D341Med (cell line): ENCODE measurements at regions not wholly inside any gene's neighbourhood (a gene's known extent, or its start where the extent isn't known, plus 50 kb on each side); places are given as distances from the start of the nearest gene placed in this dataset.

ENCODE experiments used
- DNase-seq: peaks from one replicate; pipeline ENCODE4 v3.0.0; 2012; ENCODE audit warnings: low spot score

GRCh38 chr5:13567819-13568218 is 376.7 kb downstream of the DNAH5 start:
- DNase-seq: no peak

GRCh38 chr5:13566871-13567339 is 377.6 kb downstream of the DNAH5 start:
- DNase-seq: no peak

- DNase-seq: no peak
Measured at GRCh38 chr5:13558408-13558807, 386.1 kb downstream of the DNAH5 start.

GRCh38 chr5:13553896-13554295 is 390.6 kb downstream of the DNAH5 start:
- peak; percentile 16 for DNase-seq

- DNase-seq: peak; percentile 38
Measured at GRCh38 chr5:13552361-13552760, 392.1 kb downstream of the DNAH5 start.

- no peak for DNase-seq
Measured at GRCh38 chr5:13551645-13552044, 392.8 kb downstream of the DNAH5 start.

- DNase-seq: no peak
Measured at GRCh38 chr5:13540168-13540750, 404.2 kb downstream of the DNAH5 start.

- no peak for DNase-seq
Measured at GRCh38 chr5:13536933-13537332, 407.6 kb downstream of the DNAH5 start.

GRCh38 chr5:13533833-13534232 is 410.7 kb downstream of the DNAH5 start:
- no peak for DNase-seq

- no peak for DNase-seq
Measured at GRCh38 chr5:13529300-13529699, 415.2 kb downstream of the DNAH5 start.

GRCh38 chr5:13524936-13525335 is 419.6 kb downstream of the DNAH5 start:
- no peak for DNase-seq

- no peak for DNase-seq
Measured at GRCh38 chr5:13519131-13519530, 425.4 kb downstream of the DNAH5 start.

- no peak for DNase-seq
Measured at GRCh38 chr5:13516195-13516594, 428.3 kb downstream of the DNAH5 start.

- DNase-seq: no peak
Measured at GRCh38 chr5:13511442-13511841, 433.0 kb downstream of the DNAH5 start.

- DNase-seq: no peak
Measured at GRCh38 chr5:13510616-13511015, 433.9 kb downstream of the DNAH5 start.

GRCh38 chr5:13508559-13508958 is 435.9 kb downstream of the DNAH5 start:
- no peak for DNase-seq

GRCh38 chr5:13505326-13505725 is 439.2 kb downstream of the DNAH5 start:
- DNase-seq: no peak

GRCh38 chr5:13503017-13503416 is 441.5 kb downstream of the DNAH5 start:
- no peak for DNase-seq

- DNase-seq: no peak
Measured at GRCh38 chr5:13501176-13501575, 443.3 kb downstream of the DNAH5 start.

- DNase-seq: no peak
Measured at GRCh38 chr5:13498279-13498678, 446.2 kb downstream of the DNAH5 start.

GRCh38 chr5:13488254-13488931 is 456.1 kb downstream of the DNAH5 start:
- no peak for DNase-seq

- no peak for DNase-seq
Measured at GRCh38 chr5:13480834-13481233, 463.7 kb downstream of the DNAH5 start.

- peak; percentile 66 for DNase-seq
Measured at GRCh38 chr5:13478831-13479465, 465.5 kb downstream of the DNAH5 start.
